GM19328 (cell line): ENCODE measurements at regions not wholly inside any gene's neighbourhood (a gene's known extent, or its start where the extent isn't known, plus 50 kb on each side); places are given as distances from the start of the nearest gene placed in this dataset.

Experiments used
- ATAC-seq: cut with Tn5 transposase; IDR thresholded peaks from one replicate; pipeline ENCODE4 v1.9.1; 2021; ENCODE audit warnings: mild to moderate bottlenecking, moderate library complexity; ENCODE audit not compliant: unreplicated experiment

DNA sequence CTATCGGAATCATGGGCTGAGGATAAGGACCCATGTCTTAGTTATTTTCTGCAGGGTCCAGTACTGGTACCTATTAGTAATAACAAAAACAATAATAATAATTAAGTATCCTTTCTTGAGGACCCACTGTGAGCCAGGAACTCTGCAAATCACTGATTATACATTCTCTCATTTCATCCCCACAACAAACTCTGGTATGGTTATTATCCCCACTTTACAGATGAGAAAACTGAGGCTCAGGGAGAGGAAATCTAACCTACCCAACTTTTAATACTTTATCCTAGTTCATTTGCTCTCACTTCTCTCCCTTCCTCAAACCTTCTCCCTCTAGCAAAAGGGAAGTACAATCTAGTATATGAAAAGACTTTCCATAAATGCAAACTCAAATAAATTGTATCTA lies 528.4 kb upstream of the PROK2 start:
- no peak for ATAC-seq

DNA sequence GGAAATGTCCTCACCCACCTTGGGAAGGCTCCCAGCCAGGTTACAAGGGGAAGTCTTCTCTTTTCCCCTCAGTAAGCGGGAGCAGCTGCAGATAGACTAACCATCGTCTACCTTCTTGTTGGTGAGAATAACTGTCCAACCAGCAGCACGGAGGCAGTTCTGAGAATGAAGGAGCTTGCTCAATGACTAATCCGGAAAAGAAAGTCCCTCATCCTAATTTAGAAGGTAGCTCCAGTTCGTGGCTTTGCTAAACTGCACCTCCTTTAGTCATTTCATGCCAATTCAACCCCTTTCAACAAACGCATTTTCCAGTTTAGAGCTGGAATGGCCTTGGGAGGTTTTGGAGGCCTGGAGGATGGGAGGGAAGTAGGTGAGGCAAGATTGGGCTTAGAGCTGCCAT lies 527.4 kb upstream of the PROK2 start:
- no peak for ATAC-seq

DNA sequence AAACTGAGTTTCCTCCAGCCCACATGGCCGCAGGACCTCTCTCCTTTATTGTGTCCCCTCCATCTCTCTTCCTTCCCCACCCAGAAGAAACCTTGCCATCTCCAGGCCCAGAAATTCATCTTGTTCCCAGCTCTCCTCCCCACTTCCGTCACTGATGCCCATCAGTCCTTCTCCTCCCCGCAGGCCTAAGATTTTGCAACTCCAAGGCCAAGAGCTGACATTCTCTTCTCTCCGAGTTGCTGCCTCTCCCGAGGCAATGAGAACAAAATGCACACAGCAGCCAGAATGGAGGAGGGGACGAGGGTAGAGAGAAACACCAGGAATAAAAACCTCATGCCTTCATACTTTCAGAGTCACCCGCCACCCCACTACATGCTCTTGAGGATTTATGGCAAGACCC lies 526.5 kb upstream of the PROK2 start:
- ATAC-seq, result no peak

DNA sequence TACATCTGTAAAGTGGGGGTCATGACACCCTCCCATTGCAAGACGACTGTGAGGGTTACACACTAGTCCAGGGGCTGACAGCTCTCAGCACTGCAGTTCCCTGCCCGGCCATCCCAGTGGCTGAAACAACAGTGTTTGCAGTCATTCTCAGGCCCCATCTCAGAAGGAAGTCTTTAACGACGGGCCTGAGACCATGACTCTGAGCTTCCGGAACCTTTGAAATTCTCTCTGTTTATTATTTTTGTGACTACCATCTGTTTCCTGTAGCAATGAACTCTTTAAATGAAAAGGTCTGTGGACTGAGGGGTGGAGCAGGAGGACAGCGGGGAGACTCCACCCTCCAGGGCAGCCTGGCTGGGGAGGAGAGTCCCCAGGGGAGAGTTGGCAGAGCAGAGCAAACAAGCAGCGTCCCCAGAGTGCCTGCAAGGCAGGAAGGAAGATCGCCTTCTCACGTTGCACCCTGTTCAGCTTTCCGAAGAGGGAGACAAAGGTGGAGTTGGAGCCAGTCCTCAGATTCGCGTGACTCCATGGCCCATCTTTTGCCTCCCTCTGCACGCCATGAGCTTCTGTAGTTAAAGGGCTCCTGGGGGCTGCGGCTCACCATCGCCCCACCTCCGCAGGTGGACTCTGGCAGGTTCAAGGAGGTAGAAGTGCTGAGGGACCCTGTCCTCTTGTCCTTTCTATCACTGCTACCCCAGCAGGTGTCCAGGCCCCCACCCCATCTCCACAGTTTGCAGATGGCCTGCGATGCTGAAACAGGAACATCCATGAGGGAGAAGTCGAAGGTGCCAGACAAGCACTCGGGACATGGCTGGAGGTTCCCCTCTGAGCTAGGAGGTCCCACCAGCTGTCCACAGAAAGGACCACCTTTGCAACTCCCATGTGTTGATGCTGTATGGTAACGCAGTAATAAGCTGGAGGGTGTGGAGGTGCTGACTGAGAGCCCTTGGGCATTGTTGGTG lies 525.8 kb upstream of the PROK2 start:
- ATAC-seq, result peak; percentile 91

DNA sequence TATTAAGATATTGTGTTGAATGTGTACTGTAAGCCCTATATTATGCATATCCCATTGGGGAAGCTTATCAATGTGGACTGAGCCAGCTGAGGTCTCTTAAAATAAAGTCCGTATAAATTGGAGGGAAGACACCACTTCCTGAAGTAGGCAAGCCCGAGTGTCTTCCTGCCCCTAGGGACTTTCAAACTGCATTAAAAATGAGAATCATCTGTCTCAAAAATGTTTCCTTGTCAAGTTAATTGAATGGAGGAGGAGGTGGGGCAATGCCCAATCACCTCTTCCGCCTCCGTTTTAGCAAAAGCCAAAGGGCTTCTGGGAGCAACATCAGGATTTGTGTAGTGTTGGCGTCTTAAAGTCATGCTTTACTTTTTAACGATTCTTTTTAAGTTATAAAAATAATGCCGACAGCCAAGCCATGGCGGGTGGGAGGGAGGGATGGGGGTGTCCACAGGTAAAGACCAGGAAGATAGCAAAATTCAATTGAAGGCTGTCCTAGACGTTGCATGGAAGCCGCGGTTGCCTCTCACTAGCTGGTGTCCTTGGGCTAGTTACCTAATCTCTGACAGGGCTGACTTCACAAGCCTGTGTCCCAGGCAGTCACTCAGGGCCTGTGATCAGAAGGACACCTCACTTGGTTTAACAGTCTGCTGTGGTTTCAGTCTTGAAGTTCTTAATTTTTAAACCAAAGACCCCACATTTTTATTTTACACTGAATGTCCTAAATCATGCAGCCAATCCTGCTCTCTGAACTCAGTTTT lies 524.9 kb upstream of the PROK2 start:
- no peak for ATAC-seq

DNA sequence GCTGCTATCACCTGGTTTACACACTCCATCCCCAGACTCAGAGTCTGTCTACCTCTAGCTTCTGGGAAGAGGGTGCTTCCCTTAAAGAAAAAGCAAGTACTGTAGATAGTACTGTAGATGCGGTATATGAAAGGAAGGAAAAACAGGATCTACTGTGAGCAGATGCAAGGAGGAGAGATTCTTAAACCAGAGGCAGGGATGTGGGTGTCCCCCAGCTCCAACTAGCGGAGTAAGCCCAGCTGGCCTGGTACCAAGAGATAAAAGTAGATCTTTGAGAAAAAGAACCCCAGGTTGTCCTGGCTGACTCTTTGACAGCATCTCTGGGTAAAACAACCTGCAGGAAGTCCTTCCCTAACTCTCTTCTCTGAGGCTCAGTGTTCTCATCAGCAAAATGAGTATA lies 523.7 kb upstream of the PROK2 start:
- ATAC-seq, result no peak

DNA sequence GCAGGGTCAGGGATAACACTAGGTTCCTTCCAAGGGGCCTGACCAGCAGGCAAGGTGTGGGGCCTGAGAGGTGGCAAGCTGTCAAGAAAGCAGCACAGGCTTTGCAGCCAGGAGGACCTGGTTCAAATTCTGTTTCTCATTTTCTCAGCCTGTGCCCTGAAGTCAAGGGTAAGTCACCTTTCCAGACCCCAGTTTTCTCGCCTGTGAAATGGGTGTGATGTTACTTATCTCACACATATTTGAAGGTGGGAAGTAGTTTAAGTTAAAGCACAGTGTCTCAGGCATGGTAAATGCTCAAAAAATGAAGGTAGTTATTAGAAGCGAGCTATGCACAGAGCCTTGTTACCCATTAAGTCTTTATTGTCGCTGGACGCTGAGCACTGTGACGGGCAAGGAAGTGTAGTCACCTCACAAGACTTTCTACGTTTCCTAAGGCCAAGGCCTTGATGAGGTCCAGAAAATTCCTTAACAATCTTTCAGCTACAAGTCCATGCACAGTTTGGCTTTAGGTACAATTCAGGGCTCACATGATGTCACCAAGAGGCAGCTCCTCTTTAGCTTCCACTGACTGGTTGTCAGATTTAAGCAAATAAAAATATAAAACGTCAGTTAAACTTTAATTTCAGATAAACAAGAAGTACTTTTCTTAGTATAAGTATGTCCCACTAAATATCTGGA lies 522.6 kb upstream of the PROK2 start:
- no peak for ATAC-seq

DNA sequence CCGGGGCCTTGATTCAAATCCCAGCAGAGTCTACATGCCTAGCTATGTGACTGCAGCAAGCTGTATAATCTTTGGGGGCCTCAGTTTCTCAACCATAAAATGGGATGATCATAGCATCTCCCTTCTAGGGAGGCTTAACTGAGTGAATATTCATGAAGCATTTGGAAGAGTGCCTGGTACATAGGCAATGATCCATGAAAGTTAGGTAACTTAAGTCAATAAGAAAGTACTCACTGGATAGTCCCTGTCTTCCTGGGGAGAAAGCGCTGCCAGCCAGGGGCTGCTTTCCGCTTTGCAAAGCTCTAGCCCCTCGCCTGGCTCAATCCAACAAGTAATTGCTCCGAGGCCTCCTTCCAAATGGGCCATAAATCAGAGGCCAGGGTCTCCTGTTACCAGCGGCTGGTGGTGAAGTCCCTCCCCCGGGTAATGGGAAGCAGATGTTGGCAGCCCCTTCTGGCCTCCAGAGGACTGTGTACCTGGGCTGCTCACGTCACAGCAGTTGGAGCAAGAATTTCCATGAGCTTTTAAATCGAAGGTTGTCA lies 521.9 kb upstream of the PROK2 start:
- no peak for ATAC-seq

DNA sequence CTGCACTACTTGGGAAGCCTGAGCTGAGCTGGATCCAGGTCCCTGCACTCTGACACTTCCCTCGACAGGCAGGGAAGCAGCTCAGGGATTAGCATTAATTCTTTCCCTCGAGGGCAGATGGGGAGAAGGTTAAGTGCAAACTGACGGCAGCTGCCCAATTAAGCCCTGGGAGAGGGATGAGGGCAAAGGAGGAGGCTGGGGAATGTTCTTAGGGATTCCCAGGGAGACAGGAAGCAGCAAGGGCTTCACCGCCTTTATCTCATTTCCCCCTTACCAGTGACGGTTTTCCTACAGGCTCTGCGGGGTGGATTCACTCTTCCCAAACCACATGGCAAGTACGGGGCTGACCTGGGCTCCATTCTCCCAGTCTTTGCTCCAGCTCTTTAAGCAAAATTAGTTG lies 519.0 kb upstream of the PROK2 start:
- ATAC-seq, result no peak

DNA sequence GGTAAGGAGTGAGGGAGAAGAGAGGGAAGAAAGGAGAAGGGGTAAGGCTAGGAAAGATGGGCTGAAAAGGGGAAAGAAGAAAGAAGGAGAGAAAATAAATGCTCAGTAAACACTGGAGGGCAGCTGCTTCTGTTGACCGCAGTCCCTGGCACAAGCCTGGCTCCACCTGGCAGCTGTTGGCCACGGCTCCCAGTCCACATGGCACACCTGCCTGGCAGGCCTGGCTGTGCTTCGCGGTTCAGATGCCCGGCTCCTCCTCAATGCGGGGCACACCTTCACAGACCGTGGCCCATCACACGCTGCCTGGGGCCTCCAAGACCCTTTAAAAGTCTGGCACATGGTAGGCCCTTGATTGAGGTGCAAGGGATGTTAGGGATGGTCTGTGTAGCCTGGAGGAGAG lies 516.8 kb upstream of the PROK2 start:
- no peak for ATAC-seq

DNA sequence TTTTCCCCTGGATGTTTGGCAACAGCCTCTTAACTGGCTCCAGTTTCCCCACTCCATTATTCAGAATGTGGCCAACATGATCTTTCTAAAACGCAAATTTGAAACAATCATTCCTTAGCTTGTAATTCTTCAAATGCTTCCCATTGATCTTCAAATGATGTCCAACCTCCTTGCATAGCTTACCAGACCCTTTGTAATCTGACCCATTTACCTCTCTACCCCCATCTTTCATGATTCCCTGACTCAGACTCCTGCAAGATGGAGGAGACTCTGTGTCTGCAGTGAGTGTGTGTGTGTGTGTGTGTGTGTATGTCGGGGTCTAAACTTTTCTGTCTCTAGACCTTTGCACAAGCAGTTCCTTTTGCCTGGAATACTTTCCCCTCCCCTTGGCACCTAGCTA lies 515.7 kb upstream of the PROK2 start:
- ATAC-seq, result no peak

DNA sequence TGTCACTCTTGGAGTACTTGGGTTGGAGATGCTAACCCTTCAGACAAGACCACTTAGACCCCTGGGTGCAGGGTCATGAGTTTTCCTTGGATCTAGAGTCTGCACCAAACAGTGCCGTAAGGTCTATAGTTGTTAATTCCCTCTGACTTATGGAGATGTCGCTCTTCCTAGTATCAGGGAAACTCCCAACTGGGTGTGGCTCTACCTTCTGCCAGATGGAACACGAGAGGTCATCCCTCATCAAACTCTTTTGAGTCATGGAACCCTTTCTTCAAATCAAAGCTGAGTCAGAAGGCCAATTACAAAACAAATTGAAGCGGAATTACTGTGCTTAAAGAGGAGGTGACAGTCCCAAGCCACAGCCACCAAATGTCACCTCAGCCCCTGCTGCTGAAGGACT lies 514.9 kb upstream of the PROK2 start:
- ATAC-seq, result no peak

DNA sequence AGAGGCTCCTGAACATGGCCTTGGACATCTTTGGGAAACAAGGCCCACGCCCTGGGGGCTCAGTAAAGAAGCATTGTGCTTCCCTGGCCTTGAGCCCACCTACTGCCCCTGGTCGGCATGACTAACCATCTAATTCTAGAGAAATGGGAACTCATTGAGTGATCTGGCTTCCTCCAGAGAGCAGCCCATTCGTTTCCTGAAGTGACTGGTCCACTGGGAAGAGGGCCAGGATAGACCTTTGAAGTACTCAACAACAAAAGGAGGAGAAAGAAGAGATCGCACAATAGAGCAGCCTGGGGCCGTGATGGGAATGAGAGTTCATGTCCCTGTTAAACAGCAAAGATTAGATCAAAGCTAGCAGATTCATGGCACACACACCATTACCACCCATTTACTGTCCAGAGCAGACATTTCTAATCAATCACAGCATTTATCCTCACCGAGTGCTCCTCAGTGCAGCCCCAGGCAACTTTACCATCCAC lies 514.4 kb upstream of the PROK2 start:
- ATAC-seq, result no peak

DNA sequence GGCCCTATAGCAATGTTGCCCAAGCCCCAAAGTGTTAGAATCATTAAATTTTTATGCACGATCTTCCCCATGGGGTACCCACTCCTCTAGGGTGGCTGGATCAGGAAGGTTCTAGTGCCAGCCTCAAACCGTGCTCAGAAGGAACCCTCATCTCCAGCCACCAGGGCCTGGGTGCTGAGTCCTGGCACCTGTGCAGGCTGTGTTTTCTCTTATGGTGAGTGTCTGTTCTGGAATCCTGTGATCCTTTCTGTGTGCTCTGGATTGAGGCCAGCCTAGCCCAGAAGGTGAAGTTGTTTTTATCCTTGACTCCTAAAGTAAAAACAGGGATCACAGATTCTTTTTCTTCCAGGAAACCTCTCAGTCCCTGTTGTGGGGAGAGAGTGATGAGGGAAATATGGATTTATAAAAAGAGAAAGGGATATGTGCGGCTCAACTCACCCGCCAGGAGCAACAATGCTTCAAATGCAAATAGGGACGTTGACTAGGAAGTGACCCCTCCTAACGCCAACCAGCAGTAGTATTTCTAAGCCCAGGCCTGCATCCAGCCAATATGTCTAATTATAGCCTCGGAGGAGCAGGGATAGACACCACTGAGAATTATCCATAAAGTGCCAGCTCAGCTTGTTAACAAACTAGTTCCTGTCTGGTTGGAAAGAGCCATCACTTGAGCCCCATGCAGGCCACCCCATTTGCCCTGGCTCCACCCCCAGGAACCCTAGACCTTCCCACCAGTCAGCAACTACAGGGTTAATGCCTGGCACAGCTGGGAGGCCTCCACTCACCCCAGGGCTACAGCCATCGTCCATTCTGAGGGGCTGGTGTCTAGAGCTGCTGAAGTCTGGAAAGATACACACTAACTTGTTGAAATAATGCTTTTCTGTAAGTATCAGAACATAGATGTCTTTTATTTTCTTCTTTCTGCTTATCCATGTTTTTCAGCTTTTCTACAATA lies 513.5 kb upstream of the PROK2 start:
- no peak for ATAC-seq

DNA sequence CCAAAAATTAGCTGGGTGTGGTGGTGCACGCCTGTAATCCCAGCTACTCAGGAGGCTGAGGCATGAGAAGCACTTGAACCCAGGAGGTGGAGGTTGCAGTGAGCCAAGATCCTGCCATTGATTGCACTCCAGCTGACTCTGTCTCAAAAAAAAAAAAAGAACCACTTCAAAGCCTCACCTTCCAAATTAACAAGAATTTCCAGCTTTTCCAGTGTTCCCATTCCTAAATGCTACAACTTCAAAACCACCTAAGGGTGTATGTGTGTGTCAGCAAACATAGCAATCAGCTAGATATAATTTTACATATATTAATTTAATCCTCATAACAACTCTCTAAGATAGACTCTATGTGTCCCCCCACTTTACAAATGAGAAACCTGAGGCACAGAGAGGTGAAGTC lies 512.5 kb upstream of the PROK2 start:
- no peak for ATAC-seq

DNA sequence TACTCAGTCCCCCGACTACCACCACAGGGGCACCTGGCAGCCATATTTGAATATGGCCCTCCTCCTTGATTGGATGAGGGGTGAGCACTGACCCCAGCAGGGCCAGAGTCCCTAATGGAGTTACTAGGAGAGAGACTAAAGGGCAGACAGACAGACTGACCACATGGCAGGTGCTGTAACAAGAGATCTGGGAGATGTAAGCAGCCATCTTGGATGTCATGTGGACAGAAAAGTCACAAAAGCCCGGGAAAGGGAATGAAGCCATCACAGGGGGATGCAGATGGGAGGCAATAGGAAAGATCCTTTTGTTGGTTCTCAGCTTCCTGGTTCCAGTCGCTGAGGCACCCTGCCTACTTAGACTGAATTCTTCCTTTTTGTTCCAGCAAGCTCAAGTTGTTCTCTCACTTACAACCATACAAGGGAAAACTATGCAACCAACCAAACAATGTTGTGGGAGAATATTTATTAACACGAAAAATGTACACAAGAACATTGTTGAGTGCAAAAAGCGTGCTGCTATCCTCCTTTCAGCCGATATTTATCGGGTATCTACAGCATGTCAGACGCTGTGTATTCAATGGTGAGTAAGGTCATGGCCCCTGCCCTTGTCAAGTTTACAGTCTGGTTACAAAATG lies 511.6 kb upstream of the PROK2 start:
- ATAC-seq, result no peak

DNA sequence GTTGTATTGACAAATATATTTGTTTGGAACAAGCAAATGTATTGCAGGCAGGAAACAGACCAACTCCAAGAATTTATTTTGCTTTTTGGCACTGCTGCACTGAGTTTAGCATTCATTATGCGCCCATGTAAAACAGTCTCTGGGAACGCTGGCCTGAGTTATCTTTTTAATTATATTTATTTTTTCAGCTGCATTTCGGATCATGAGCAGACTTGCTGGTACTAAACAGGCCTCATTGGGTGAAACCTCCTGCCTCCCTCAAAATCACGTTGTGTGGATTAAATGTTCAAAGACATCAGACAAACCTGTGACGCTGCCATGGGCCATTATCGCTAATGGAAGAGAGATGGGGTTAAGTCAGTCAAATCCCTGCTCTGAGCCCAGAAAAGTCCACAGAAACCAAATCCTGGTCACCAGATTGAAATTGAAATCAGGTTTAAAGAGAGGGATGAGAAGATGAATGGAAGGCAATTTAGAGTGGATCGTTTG lies 511.1 kb upstream of the PROK2 start:
- ATAC-seq, result no peak

DNA sequence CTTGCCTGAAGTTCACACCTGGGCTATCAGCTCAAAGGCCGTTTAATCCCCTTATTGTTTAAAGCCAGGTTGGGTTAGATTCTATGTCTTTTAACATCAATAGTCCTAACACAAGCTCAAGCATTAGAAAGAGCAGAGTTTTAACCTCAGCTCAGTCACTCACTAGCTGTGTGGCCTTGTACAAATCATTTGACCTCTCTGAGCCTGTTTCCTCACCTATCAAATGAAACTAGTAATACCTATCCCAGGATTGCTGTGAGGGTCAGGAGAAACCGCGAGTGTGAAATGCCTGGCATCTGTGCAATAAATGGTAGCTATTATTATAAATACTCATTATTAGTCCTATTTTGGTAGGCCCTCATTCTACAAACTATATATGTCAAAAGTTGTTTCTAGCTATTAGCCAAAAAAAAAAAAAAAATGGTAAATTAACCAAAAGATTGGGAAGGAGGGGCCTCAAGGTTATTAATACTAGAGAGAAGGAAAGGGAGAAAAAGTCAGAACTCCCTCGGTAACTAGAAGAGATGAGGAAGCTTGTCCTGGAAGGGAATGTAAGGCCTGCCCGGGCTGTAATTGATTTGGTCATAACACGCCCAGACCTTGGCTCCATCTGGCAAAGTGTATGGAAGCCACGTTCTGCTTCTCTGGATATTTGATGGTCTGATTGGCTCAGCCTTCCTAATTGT lies 510.5 kb upstream of the PROK2 start:
- no peak for ATAC-seq
